Osteoblast (primary cell): ENCODE measurements at regions not wholly inside any gene's neighbourhood (a gene's known extent, or its start where the extent isn't known, plus 50 kb on each side); places are given as distances from the start of the nearest gene placed in this dataset.

Experiments used
- DNase-seq: peaks from one replicate; pipeline ENCODE4 v3.0.0; 2011; ENCODE audit warnings: low spot score, mixed read lengths; ENCODE audit not compliant: insufficient read length; ENCODE audit errors: missing footprints
- H2AFZ ChIP-seq: 2 replicates; pipeline ENCODE4 v1.6.0; 2011; ENCODE audit warnings: mild to moderate bottlenecking, low read length
- H3K27ac ChIP-seq: 2 replicates; pipeline ENCODE4 v1.5.1; 2011; ENCODE audit warnings: mild to moderate bottlenecking, low read depth, low read length, moderate library complexity
- H3K27me3 ChIP-seq: 2 replicates; pipeline ENCODE4 v1.6.0; 2012; ENCODE audit warnings: mild to moderate bottlenecking, control low read depth, inconsistent platforms, low read length, moderate library complexity; ENCODE audit not compliant: insufficient read depth
- H3K36me3 ChIP-seq: 2 replicates; pipeline ENCODE4 v1.5.1; 2011; ENCODE audit warnings: mild to moderate bottlenecking, low read length, control low read depth, moderate library complexity; ENCODE audit not compliant: insufficient read depth
- H3K4me1 ChIP-seq: 2 replicates; pipeline ENCODE4 v1.5.1; 2011; ENCODE audit warnings: mild to moderate bottlenecking, low read length, control low read depth, moderate library complexity; ENCODE audit not compliant: insufficient read depth
- H3K4me2 ChIP-seq: 2 replicates; pipeline ENCODE4 v1.6.0; 2011; ENCODE audit warnings: mild to moderate bottlenecking, low read length; ENCODE audit not compliant: insufficient read depth
- H3K4me3 ChIP-seq: fragments of 200-600 bp; sonication (generic); 3 replicates; pipeline ENCODE4 v1.5.1; 2012; ENCODE audit warnings: mild to moderate bottlenecking, low read length, inconsistent platforms; ENCODE audit not compliant: insufficient read depth
- H3K79me2 ChIP-seq: 2 replicates; pipeline ENCODE4 v1.6.0; 2012; ENCODE audit warnings: mild to moderate bottlenecking, low read length, control low read depth, inconsistent platforms; ENCODE audit not compliant: insufficient read depth
- H3K9me3 ChIP-seq: 2 replicates; pipeline ENCODE4 v1.5.1; 2011; ENCODE audit warnings: low read depth, low read length, control low read depth
- H4K20me1 ChIP-seq: 2 replicates; pipeline ENCODE4 v1.6.0; 2012; ENCODE audit warnings: mild to moderate bottlenecking, low read length, control low read depth; ENCODE audit not compliant: insufficient read depth
- TF ChIP-seq, protein P1 (sequence below): IDR thresholded peaks from 2 replicates; pipeline ENCODE4 v1.5.1; 2011; ENCODE audit warnings: mild to moderate bottlenecking, low read depth, low read length, moderate library complexity; ENCODE audit errors: extremely low read depth

DNA sequence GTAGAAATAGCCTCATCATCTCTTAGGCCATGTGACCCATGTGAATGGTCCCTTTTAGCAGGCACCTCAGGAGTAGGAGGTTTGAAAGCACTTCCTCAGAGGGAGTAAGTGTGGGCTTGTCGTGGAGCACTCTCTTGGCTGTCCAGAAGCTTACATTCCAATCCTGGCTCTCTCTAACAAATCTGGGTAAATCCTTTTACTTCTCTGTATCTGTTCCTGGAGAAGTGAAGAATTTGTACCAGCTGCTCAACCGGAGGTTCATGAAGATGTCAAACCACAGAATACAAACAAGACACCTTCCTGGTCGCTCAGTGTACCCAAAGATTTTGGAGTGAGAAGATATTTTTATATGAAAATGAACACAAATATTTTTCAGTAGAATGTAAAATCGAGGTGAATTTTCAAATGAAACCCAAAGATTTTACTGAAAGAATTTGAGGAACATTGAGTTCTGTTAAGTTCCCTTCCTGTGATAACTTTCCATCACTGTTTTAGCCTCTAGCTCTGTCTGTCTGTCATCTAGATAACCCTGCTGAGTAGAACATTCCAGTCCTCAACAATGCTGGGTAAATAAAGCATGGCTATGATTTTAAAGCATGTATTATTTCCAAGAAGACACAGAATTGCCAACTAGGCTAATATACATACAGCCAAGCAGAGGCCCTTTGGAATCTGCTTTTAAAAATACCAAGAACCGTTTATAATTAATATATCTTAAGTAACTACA is 263.9 kb upstream of the RGS6 start:
- no peak overlapping the region for H3K4me3 ChIP-seq
- TF ChIP-seq, protein P1, sequence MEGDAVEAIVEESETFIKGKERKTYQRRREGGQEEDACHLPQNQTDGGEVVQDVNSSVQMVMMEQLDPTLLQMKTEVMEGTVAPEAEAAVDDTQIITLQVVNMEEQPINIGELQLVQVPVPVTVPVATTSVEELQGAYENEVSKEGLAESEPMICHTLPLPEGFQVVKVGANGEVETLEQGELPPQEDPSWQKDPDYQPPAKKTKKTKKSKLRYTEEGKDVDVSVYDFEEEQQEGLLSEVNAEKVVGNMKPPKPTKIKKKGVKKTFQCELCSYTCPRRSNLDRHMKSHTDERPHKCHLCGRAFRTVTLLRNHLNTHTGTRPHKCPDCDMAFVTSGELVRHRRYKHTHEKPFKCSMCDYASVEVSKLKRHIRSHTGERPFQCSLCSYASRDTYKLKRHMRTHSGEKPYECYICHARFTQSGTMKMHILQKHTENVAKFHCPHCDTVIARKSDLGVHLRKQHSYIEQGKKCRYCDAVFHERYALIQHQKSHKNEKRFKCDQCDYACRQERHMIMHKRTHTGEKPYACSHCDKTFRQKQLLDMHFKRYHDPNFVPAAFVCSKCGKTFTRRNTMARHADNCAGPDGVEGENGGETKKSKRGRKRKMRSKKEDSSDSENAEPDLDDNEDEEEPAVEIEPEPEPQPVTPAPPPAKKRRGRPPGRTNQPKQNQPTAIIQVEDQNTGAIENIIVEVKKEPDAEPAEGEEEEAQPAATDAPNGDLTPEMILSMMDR: no peak
- H4K20me1 ChIP-seq: no peaks in the 10 kb centered on the region
- no peak overlapping the region for H3K4me2 ChIP-seq
- peaks cover 33% of the 10 kb centered on the region for H3K36me3 ChIP-seq
- H3K27ac ChIP-seq: peak overlapping the region; percentile 40
- no peak overlapping the region for H2AFZ ChIP-seq
- H3K79me2 ChIP-seq: peaks cover 22% of the 10 kb centered on the region
- no peaks in the 10 kb centered on the region for H3K27me3 ChIP-seq
- H3K9me3 ChIP-seq: no peaks in the 10 kb centered on the region
- H3K4me1 ChIP-seq: peaks cover 42% of the 10 kb centered on the region
- no peak for DNase-seq

DNA sequence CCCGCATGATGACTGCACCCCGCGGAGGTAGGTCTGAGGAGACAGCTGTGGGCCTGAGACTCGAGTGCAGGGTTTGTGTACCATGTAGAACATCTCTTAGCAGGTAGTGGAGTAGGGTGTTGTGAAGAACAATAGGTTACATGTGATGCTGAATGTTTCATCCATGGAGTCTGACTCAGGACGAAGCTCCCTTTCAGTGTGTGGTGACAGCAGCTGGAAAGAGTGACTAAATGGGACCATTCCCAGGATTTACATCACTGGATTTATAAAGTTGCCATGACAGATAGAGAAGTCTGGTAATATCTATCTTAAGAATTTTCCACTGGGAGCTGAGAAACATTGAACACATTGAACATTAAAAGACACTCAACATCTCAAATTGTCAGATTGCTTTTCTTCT is 259.6 kb upstream of the RGS6 start:
- no peak for DNase-seq
- H2AFZ ChIP-seq: no peak overlapping the region

DNA sequence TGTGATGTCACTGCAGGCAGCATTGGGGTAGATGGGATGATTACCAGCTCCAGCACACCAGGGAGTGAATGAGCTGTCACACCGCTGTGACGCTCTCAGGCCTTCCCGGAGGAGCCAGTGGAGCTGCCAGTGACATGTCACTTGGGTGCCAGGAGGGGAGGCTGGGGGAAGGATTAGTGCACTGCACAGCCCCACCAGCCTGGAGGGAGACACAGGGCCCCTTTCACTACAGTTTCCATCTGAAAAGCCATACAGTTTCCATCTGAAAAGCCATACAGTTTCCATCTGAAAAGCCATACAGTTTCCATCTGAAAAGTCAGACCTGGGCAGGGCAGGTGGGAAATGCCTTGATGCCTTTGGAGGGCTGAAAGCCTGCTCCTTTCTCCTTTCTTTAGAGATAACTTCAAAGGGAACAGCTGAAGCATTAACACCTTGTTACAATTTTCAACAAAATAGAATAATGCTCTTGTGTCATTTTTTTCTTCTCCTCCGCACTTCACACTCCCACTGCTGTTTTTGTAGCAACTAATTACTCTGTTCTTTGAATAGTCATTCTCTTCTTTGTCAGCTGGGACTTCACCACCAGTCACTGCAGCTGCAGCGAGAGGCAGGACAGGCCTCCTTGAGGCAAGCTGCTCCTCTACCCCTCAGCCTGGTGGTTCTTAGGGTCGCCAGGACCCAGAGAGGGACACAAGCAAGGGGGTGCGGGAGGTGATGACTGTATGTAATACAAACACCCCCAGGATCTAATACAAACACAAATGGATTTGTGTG is 256.9 kb upstream of the RGS6 start:
- Histone ChIP-seq H3K27me3 (no peaks in the 10 kb centered on the region), H3K9me3 (no peaks in the 10 kb centered on the region), H2AFZ (no peak overlapping the region), H3K79me2 (peaks cover 41% of the 10 kb centered on the region), H3K36me3 (peaks cover 42% of the 10 kb centered on the region), H3K27ac (peak overlapping the region; percentile 94), H4K20me1 (no peaks in the 10 kb centered on the region), H3K4me3 (no peak overlapping the region), H3K4me1 (peaks cover 11% of the 10 kb centered on the region), H3K4me2 (no peak overlapping the region)
- TF ChIP-seq, protein P1: no peak
- peak; percentile 71 for DNase-seq

More for the DNA sequence above, 259.6 kb upstream of the RGS6 start:
- Histone ChIP-seq H3K9me3 (no peaks in the 10 kb centered on the region), H3K4me2 (no peak overlapping the region), H3K79me2 (peaks cover 39% of the 10 kb centered on the region), H3K27ac (peak overlapping the region; percentile 21), H3K4me1 (peaks cover 19% of the 10 kb centered on the region), H4K20me1 (no peaks in the 10 kb centered on the region), H3K36me3 (peaks cover 42% of the 10 kb centered on the region), H3K27me3 (no peaks in the 10 kb centered on the region), H3K4me3 (no peak overlapping the region)
- TF ChIP-seq, protein P1: no peak

DNA sequence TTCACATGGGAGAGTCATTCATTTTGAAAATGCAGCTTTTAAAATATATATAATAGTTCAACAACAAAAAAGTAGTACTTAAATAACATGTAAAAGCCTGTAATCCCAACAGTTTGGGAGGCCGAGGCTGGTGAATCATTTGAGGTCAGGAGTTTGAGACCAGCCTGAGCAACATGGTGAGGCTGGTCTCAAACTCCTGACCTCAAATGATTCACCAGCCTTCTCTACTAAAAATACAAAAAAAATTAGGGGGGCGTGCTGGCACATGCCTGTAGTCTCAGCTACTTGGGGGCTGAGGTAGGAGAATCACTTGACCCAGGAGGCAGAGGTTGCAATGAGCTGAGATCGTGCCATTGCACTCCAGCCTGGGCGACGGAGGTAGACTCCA is 256.3 kb upstream of the RGS6 start:
- no peak overlapping the region for H2AFZ ChIP-seq
- no peaks in the 10 kb centered on the region for H3K27me3 ChIP-seq
- H4K20me1 ChIP-seq: no peaks in the 10 kb centered on the region
- H3K79me2 ChIP-seq: peaks cover 44% of the 10 kb centered on the region
- TF ChIP-seq, protein P1: no peak
- no peak overlapping the region for H3K4me3 ChIP-seq
- H3K36me3 ChIP-seq: peaks cover 37% of the 10 kb centered on the region
- H3K4me2 ChIP-seq: no peak overlapping the region
- DNase-seq: no peak
- peak overlapping the region; percentile 94 for H3K27ac ChIP-seq
- peaks cover 13% of the 10 kb centered on the region for H3K4me1 ChIP-seq
- no peaks in the 10 kb centered on the region for H3K9me3 ChIP-seq
